Adrenal gland (tissue), 5 donors: ENCODE measurements at regions not wholly inside any gene's neighbourhood (a gene's known extent, or its start where the extent isn't known, plus 50 kb on each side); places are given as distances from the start of the nearest gene placed in this dataset.
"Not testable (repeated sequence)": the region's sequence is repeated elsewhere in the genome, so short reads cannot be mapped to it uniquely, and the experiment has no call there.

Experiments
- CTCF ChIP-seq, 6 experiments: fragments of 450-650 bp in 4 of 6; fragments of 200-600 bp in 2 of 6; sonication (generic) in 1 of 6; IDR thresholded peaks; 1 replicate in 5 of 6; 2 replicates in 1 of 6; pipeline versions ENCODE4 v1.5.1 to v1.8.0; 2016 to 2021; ENCODE audit warnings: antibody characterized with exemption in 6 of 6, mild to moderate bottlenecking in 2 of 6, moderate library complexity in 1 of 6
- POLR2A ChIP-seq, 2 donors: fragments of 450-650 bp; IDR thresholded peaks; one replicate each; pipeline ENCODE4 v1.6.1; 2017; ENCODE audit warnings: antibody characterized with exemption in 2 of 2, mild to moderate bottlenecking in 2 of 2, moderate library complexity in 1 of 2
- donor health status: DM: no; HTN: no; CAD: no.

DNA sequence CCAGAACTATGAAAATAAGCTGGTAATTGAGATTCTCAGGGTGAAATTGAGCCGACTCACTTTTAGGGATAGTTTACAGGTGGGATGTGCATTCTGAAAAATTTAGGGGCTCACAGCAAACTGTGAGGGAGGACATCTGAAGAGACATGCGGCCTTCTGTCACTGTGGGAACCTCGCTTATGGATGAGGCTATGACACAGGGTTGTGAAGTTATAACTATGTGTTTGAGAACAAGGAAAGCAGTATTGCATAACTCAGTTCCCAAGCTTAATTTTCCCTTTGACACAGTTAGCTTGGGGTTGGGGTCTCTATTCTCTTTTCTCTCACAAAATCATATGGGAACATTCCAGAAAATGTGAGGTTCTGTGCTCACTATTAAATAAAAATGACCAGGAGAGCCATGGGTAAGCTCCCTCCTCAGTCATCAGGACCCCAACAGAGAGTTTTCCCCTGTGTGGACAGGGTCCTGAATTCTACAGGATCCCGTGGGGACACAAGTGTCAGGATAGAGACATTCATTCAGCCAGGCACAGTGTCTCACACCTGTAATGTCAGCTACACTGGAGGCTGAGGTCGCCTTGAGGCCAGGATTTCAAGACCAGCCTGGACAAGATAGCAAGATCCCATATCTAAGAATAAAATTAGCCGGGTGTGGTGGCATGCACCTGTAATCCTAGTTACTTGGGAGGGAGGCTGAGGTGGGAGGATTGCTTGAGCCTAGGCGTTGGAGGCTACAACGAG is 1507.7 kb upstream of the TPTE start:
- TF ChIP-seq CTCF, POLR2A (IDR thresholded peaks at IDR 0.05): not testable (repeated sequence)
